ENCODE measurements at regions not wholly inside any gene's neighbourhood (a gene's known extent, or its start where the extent isn't known, plus 50 kb on each side); places are given as distances from the start of the nearest gene placed in this dataset.
"Not testable (repeated sequence)": the region's sequence is repeated elsewhere in the genome, so short reads cannot be mapped to it uniquely, and the experiment has no call there.

DNA sequence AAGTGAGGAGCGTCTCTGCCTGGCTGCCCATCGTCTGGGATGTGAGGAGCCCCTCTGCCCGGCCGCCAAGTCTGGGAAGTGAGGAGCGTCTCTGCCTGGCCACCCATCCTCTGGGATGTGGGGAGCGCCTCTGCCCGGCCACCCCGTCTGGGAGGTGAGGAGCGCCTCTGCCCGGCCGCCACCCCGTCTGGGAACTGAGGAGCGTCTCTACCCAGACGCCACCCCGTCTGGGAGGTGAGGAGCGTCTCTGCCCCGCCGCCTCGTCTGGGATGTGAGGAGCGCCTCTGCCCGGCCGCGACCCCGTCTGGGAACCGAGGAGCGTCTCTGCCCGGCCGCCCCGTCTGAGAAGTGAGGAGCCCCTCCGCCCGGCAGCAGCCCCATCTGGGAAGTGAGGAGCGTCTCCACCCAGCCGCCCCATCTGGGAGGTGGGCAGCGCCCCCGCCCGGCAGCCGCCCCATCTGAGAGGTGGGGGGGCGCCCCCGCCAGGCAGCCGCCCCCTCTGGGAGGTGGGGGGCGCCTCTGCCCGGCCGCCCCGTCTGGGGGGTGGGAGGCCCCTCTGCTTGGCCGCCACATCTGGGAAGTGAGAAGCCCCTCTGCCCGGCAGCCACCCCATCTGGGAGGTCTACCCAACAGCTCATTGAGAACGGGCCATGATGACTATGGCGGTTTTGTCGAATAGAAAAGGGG, 228.4 kb downstream of the CAAP1 start:
- DNase-seq = not testable (repeated sequence)

- DNase-seq = no peak
Measured at GRCh38 chr9:26662476-26662875, 230.1 kb downstream of the CAAP1 start.

DNA sequence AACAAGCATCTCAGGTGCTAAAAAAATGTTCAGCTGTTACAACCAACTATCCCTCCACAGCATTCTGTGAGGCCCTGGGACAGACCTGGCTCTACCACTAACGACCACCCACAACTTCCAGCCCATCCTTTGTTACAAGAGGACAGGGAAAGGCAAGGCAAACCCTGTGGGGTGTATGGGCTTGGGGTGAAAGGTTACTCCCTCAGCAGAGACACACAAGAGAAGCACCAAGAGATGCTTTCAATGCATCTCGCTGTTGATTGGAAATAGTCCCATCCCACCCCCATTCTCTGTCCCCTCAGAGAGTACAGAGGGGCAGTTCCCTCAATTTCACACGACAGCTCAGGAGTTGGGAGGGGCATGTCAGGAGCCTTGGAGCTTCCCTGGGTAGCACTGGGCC, 234.1 kb downstream of the CAAP1 start:
- no peak for DNase-seq

- no peak for DNase-seq
Measured at GRCh38 chr9:26657958-26658357, 234.6 kb downstream of the CAAP1 start.

DNA sequence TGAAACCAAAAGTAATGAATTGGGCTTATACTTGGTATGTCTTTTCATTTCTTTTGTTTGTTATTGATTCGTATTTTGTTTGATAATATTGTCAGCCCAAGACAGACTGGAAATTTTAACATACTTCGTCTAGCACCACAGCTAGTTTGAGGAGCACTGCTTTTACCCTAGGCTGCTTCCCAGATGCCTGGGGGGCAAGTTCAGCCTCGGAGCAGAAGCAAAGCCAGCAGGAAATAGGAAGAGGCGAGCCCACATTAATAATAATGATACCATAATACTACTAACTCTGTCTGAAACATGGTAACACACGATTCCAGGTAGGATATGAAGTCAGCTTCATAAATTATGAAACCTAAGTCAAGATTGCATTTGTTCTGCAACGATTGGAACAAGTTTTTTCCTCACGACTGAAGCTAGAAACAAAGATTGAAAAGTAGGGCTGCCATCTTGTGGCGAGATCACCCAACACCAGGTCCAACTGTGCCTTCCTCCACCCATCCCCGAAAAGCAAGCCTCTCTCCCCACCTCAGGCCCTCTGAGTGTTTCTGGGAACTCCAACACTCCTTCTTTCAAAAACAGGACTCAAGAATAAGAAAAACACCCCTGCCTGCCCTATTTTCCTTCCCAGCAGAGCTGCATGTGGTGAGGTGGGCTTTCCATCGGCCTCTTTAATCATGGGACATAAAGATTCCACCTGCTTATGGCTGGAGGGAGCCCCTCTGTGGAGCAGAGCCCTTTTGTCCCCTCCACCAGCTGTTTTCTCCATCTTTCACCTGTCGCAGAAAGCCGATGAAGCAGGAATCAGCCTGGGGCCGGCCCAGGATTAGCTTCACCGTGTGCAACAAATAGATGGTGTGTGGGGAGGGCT, 236.4 kb downstream of the CAAP1 start:
- DNase-seq = peak; percentile 78

DNA sequence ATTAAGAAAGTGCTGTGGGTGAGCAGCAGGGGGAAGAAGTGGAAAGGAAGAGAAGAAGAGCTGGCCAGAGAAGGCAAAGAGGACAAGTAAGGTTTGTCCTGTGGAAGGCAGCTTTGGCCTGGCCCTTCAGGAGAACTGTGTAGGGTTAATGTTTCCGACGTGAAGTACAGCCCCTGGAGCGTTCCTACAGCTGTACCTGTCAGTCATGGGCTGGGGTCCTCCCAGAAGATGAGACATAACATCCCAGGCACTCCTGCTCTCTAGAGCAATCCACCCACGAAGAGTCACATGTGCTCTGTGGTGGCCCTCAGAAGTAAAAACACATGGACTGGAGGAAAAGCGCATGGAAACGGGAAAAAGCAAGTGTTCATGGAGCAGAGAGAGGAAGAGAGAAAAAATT, 237.4 kb downstream of the CAAP1 start:
- no peak for DNase-seq

GRCh38 chr9:26650325-26650724, 242.3 kb downstream of the CAAP1 start:
- DNase-seq = no peak

GRCh38 chr9:26643826-26644225, 248.8 kb downstream of the CAAP1 start:
- no peak for DNase-seq

DNA sequence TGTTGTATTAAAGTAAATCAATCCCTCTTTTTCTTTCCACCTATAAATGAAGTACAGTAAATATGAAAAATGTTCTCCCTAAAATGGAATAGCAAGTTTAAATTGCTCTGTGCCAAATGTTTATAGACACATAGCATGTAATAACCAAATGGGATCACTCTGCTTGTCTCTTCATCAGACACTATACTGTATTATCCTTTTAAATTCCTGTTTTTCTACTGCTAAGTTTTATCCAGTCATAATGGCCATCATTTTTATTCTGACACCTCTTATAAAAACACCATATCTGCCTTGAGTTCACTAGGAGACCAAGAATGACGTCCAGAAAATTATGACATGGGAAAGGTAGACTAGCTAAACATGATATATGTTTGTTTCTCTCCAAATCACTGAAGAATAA, 252.8 kb downstream of the CAAP1 start:
- no peak for DNase-seq

DNA sequence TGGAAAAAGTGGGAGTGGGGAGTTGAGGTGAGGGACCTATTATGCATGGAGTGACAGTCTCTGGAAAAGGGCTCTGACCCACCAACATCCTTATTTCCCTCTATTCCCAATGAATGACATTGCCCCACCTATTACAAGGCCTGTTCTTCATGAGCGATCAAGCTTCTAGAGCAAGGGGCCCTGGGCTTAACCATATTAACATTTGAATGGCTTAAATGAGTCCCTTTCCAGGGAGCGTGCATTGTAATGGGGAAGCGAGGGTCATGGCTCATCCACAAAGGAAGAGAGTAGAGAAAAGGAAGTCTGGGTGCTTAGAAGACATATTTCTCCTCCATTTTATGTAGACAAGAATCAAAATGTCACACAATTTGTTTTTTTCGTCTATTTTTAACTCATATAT, 255.5 kb downstream of the CAAP1 start:
- DNase-seq = no peak

GRCh38 chr9:26613851-26614350, 278.7 kb downstream of the CAAP1 start:
- peak; percentile 61 for DNase-seq

DNA sequence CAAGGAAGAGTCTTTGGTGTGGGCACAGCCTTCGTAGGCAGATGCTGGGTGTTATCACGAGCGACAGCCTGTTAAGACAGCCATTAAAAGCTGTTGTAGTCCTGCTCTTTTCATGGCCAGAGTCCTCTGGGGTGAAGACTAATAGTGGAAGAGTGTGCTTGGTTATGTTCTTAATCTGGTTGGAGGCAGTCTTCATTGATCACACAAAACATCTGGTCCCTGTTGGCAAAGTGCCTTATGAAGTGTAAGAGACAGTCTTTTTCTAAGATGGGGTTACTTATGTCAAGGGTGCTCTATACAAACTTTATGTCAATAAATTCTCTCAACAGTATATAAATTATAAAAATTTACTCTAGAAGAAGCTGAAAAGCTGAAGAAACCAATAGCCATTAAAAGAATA, 280.4 kb downstream of the CAAP1 start:
- no peak for DNase-seq

GRCh38 chr9:26606756-26607155, 285.8 kb downstream of the CAAP1 start:
- no peak for DNase-seq

DNA sequence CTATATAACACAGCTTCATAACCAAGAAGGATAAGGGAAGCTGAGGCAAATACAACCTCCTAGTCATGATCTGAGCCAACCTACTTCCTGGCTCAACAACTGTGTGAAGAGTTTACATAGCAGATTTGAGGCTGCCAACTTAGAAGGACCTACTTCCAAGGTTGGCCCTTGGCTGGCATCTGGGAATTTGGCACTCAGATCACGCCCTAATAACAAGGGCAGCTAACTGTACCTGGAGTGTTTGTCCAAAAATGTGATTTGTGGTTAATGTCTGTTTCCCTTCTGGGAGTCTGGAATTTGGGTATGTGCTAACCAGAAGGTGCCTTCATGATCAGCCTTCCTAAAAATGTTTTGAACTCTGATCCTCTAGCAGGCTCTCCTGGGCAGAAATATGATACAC, 287.2 kb downstream of the CAAP1 start:
- DNase-seq = no peak

DNA sequence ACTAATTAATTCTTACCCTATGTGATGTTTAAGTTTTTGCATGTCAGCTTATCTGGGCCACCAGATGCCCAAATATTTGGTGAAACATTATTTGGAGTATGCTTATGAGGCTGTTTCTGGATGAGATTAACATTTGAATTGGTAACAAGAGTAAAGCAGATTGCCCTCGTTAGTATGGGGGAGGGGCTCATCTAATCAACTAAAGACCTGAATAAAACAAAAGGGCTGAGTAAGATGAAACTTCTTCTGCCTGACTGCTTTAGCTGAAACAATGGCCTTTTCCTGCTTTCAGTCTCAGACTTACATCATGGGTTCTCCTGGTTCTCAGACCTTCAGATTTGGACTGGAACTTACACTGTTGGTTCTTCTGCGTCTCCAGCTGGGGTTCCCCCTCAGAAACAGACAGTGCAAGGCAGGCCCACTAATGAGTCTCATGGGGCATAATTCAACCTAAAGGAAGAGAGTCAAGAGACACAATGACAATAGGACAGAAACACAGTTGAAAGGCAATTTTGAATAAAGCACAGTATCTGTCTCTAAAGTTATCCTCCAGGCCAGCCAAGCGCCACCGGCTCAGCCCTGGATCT, 288.4 kb downstream of the CAAP1 start:
- DNase-seq = no peak

DNA sequence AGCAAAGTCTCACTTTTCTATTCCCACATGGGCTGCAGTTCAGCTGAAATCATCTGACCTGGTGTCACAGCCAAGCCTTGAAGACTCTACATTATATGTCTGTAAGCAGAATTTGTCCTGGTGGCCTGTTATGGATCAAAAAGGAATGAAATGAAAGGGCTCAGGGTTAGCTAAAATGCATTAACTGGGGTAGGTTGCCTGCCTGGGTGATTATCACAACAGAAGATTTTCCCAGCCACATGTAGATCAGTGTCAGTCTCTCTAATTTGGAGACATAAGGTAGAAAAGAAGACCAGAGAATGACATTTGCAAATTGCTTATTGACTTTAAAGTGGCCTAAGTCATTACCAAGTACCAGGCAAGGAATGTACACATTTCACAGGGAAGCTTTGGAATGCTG, 289.0 kb downstream of the CAAP1 start:
- no peak for DNase-seq

DNA sequence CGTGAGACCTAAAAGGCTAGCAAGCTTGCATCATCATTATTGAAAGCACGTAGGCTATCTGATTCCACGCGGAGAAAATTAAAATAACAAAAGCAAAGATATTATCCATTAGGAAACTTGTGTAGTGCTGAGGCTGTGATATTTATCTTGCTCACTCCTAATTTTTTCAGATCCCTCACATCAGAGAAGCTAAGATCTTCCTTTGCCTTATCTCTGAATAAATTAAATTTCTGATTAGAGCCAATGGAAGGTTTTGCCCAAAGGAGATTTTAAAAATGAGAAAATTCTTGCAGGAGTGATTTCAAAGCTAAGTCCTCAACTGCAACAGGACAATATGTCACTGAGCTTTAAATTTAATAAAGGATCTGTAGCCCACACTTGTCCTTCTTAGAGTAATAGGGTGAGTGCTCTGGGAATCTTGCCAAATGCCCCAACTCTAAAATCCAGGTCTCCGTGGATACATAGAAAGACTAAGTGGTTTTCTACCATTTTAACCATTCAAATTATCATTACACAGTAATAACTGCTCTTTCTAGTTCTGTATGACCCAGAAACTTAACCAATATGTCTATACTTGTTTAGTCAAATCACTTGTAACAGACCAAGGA, 295.0 kb downstream of the CAAP1 start:
- DNase-seq = no peak

DNA sequence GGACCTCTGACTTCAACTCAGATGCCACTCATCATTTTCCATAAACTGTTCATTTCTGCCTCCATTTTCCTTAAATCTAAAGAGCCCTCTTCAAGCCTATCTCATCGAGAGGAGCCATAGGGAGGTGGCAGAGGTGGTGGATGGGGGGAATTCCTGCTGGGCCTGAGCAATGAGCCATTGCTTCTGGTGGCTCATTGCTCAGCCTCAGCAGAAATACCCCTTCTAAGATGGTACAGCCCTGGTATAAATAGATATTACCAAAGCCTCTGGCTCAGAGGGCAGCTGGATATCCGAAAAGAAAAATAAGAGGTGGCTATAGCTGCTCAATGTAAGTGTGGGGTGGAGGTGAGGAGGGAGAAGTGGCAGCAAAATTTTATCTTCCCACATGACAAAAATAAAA, 313.5 kb downstream of the CAAP1 start:
- peak; percentile 21 for DNase-seq

- no peak for DNase-seq
Measured at GRCh38 chr9:26574898-26575440, 317.6 kb downstream of the CAAP1 start.

- DNase-seq = no peak
Measured at GRCh38 chr9:26574256-26574655, 318.3 kb downstream of the CAAP1 start.

DNA sequence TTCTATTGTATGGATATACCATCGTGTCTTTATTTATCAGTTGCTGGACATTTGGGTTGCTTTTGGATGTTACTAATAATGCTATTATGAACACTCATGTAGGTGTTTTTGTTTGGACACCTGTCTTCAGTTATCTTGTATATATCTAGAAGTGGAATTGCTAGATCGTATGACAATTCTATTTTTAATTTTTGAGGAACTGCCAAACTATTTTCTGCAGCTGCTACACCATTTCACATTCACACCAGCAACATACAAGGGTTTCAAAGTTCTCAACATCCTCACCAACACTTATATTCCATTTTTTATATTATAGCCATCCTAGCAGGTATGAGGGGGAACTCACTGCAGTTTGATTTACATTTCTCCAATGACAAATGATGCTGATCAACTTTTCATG, 324.6 kb downstream of the CAAP1 start:
- DNase-seq = no peak

DNA sequence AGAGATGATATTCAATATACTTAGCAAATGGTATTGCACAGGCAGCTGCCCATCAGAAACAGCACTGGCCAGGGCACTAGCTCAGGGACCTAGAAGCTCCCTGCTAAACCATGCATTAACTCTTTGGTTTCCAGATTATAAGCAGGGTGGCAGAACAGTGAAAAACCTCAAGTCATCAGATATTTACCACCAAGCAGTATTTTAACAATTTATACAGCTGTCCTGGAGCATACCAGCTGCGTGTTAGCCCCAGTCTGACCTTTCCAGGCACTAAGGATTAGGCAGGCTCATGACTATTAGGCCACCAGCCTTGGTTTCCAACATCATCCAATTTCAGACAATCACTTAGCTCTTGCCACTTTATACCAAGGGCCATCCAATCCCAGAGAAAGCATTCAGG, 326.5 kb downstream of the CAAP1 start:
- DNase-seq = no peak

DNA sequence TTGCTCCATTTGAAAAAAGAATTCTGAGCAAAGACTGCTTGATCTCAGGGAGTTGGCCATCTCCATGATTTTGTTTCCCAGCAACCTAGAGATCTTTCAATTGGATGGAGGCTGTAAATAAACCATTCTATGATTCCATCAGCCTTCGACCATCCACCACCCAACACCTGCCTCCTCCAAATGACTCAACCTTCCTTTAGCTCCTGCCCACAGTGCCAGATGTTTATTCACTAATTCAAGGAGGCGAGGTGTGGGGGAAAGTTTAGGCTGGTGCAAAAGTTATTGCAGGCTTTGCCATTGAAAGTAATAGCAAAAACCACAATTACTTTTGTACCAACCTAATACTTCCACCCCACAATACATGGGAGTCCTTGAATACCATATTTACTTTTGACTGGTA, 327.5 kb downstream of the CAAP1 start:
- no peak for DNase-seq

All from OCI-M1 (cell line).